Neural cell (in vitro differentiated cells): ENCODE measurements at regions not wholly inside any gene's neighbourhood (a gene's known extent, or its start where the extent isn't known, plus 50 kb on each side); places are given as distances from the start of the nearest gene placed in this dataset.

Experiments used
- H2AFZ ChIP-seq: fragments of 200-600, 300-800 bp; sonication (generic), shearing (Covaris generic); 2 replicates; pipeline ENCODE4 v1.6.0; 2014; ENCODE audit warnings: low read depth, mild to moderate bottlenecking, antibody characterized with exemption, low read length, moderate library complexity
- H3F3A ChIP-seq: fragments of 200-600 bp; shearing (Covaris generic); 2 replicates; pipeline ENCODE4 v1.6.1; 2016; ENCODE audit warnings: mild to moderate bottlenecking, moderate library complexity, mixed read lengths, antibody characterized with exemption, low read length; ENCODE audit not compliant: insufficient read depth, poor library complexity, severe bottlenecking
- H3K27ac ChIP-seq: fragments of 200-600, 300-800 bp; sonication (generic), shearing (Covaris generic); 2 replicates; pipeline ENCODE4 v1.5.1; 2014; ENCODE audit warnings: mild to moderate bottlenecking, low read length, moderate library complexity
- H3K27me3 ChIP-seq: fragments of 300-800, 200-600 bp; sonication (generic), shearing (Covaris generic); 2 replicates; pipeline ENCODE4 v1.6.0; 2014; ENCODE audit warnings: mild to moderate bottlenecking, low read depth, low read length, moderate library complexity; ENCODE audit not compliant: insufficient read depth
- H3K36me3 ChIP-seq: fragments of 300-800, 200-600 bp; sonication (generic), shearing (Covaris generic); 2 replicates; pipeline ENCODE4 v1.5.1; 2014; ENCODE audit warnings: mild to moderate bottlenecking, antibody characterized with exemption, low read length, moderate library complexity; ENCODE audit not compliant: insufficient read depth
- H3K4me2 ChIP-seq: fragments of 300-800, 200-600 bp; sonication (generic), shearing (Covaris generic); 2 replicates; pipeline ENCODE4 v1.6.0; 2014; ENCODE audit warnings: mild to moderate bottlenecking, low read length
- H3K4me3 ChIP-seq: fragments of 300-800, 200-600 bp; sonication (generic), shearing (Covaris generic); 2 replicates; pipeline ENCODE4 v1.5.1; 2014; ENCODE audit warnings: mild to moderate bottlenecking, low read length, moderate library complexity
- H3K79me2 ChIP-seq: fragments of 200-600 bp; shearing (Covaris generic); replicated peaks from 2 replicates; pipeline ENCODE4 v1.6.0; 2014; ENCODE audit warnings: mild to moderate bottlenecking, low read length, moderate library complexity; ENCODE audit not compliant: insufficient read depth
- H3K9ac ChIP-seq: fragments of 300-800, 200-600 bp; sonication (generic), shearing (Covaris generic); 2 replicates; pipeline ENCODE4 v1.6.1; 2016; ENCODE audit warnings: mild to moderate bottlenecking, low read length, mixed read lengths
- H3K9me2 ChIP-seq: fragments of 200-600 bp; shearing (Covaris generic); 2 replicates; pipeline ENCODE4 v1.6.1; 2016; ENCODE audit warnings: mild to moderate bottlenecking, low read length, mixed read lengths; ENCODE audit not compliant: insufficient read depth
- H3K9me3 ChIP-seq: fragments of 200-600, 300-800 bp; sonication (generic), shearing (Covaris generic); 2 replicates; pipeline ENCODE4 v1.6.1; 2016; ENCODE audit warnings: mild to moderate bottlenecking, mixed run types, low read length, moderate library complexity, mixed read lengths
- H4K20me1 ChIP-seq: fragments of 200-600 bp; shearing (Covaris generic); 2 replicates; pipeline ENCODE4 v1.6.1; 2016; ENCODE audit warnings: mild to moderate bottlenecking, mixed run types; ENCODE audit not compliant: insufficient read depth
- EP300 ChIP-seq: fragments of 450-650 bp; conservative IDR thresholded peaks from 2 replicates; pipeline ENCODE4 v1.6.1; 2014; ENCODE audit warnings: antibody characterized with exemption, mild to moderate bottlenecking, moderate library complexity; ENCODE audit not compliant: poor library complexity, severe bottlenecking
- EZH2 ChIP-seq: fragments of 200-600, 300-800 bp; shearing (Covaris generic), sonication (generic); IDR thresholded peaks from 2 replicates; pipeline ENCODE4 v1.6.1; 2014; ENCODE audit warnings: antibody characterized with exemption, low read length, borderline replicate concordance, mild to moderate bottlenecking; ENCODE audit not compliant: insufficient read depth, poor library complexity, severe bottlenecking
- MXI1 ChIP-seq: fragments of 450-650 bp; conservative IDR thresholded peaks from 2 replicates; pipeline ENCODE4 v1.6.1; 2014; ENCODE audit warnings: antibody characterized with exemption, mild to moderate bottlenecking; ENCODE audit not compliant: poor library complexity, severe bottlenecking
- POLR2AphosphoS5 ChIP-seq: IDR thresholded peaks from 2 replicates; pipeline ENCODE4 v1.6.1; 2012
- RAD21 ChIP-seq: fragments of 450-650 bp; conservative IDR thresholded peaks from 2 replicates; pipeline ENCODE4 v1.6.1; 2014; ENCODE audit warnings: antibody characterized with exemption, mild to moderate bottlenecking, moderate library complexity
- SMC3 ChIP-seq: fragments of 450-650 bp; conservative IDR thresholded peaks from 2 replicates; pipeline ENCODE4 v1.6.1; 2014; ENCODE audit warnings: antibody characterized with exemption, mild to moderate bottlenecking, moderate library complexity; ENCODE audit not compliant: poor library complexity
- TAF1 ChIP-seq: IDR thresholded peaks from 2 replicates; pipeline ENCODE4 v1.6.1; 2012; ENCODE audit warnings: low read depth
- TF ChIP-seq, protein P1 (sequence below): fragments of 450-650 bp; IDR thresholded peaks from 2 replicates; pipeline ENCODE4 v1.5.1; 2014; ENCODE audit warnings: antibody characterized with exemption, mild to moderate bottlenecking, moderate library complexity; ENCODE audit not compliant: poor library complexity, severe bottlenecking
- TF ChIP-seq, protein P2 (sequence below): IDR thresholded peaks from 2 replicates; pipeline ENCODE4 v1.6.1; 2012; ENCODE audit warnings: borderline replicate concordance

GRCh38 chr10:33395201-33395600 is 60.7 kb upstream of the NRP1 start:
- H2AFZ ChIP-seq: no peak overlapping the region
- peaks cover 5% of the 10 kb centered on the region for H3K9me3 ChIP-seq
- no peak overlapping the region for H3K4me3 ChIP-seq
- no peak overlapping the region for H3K4me2 ChIP-seq
- H3K79me2 ChIP-seq: no peaks in the 10 kb centered on the region
- H4K20me1 ChIP-seq: no peaks in the 10 kb centered on the region
- no peaks in the 10 kb centered on the region for H3K36me3 ChIP-seq
- no peaks in the 10 kb centered on the region for H3K9me2 ChIP-seq
- H3K9ac ChIP-seq: no peak overlapping the region
- no peaks in the 10 kb centered on the region for H3K27me3 ChIP-seq
- no peaks in the 10 kb centered on the region for H3F3A ChIP-seq
- no peak overlapping the region for H3K27ac ChIP-seq
- TF ChIP-seq RAD21 (no peak), EZH2 (no peak), SMC3 (no peak), POLR2AphosphoS5 (no peak), TAF1 (no peak), EP300 (no peak), MXI1 (no peak)
- TF ChIP-seq, protein P1, sequence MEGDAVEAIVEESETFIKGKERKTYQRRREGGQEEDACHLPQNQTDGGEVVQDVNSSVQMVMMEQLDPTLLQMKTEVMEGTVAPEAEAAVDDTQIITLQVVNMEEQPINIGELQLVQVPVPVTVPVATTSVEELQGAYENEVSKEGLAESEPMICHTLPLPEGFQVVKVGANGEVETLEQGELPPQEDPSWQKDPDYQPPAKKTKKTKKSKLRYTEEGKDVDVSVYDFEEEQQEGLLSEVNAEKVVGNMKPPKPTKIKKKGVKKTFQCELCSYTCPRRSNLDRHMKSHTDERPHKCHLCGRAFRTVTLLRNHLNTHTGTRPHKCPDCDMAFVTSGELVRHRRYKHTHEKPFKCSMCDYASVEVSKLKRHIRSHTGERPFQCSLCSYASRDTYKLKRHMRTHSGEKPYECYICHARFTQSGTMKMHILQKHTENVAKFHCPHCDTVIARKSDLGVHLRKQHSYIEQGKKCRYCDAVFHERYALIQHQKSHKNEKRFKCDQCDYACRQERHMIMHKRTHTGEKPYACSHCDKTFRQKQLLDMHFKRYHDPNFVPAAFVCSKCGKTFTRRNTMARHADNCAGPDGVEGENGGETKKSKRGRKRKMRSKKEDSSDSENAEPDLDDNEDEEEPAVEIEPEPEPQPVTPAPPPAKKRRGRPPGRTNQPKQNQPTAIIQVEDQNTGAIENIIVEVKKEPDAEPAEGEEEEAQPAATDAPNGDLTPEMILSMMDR: no peak
- TF ChIP-seq, protein P2, sequence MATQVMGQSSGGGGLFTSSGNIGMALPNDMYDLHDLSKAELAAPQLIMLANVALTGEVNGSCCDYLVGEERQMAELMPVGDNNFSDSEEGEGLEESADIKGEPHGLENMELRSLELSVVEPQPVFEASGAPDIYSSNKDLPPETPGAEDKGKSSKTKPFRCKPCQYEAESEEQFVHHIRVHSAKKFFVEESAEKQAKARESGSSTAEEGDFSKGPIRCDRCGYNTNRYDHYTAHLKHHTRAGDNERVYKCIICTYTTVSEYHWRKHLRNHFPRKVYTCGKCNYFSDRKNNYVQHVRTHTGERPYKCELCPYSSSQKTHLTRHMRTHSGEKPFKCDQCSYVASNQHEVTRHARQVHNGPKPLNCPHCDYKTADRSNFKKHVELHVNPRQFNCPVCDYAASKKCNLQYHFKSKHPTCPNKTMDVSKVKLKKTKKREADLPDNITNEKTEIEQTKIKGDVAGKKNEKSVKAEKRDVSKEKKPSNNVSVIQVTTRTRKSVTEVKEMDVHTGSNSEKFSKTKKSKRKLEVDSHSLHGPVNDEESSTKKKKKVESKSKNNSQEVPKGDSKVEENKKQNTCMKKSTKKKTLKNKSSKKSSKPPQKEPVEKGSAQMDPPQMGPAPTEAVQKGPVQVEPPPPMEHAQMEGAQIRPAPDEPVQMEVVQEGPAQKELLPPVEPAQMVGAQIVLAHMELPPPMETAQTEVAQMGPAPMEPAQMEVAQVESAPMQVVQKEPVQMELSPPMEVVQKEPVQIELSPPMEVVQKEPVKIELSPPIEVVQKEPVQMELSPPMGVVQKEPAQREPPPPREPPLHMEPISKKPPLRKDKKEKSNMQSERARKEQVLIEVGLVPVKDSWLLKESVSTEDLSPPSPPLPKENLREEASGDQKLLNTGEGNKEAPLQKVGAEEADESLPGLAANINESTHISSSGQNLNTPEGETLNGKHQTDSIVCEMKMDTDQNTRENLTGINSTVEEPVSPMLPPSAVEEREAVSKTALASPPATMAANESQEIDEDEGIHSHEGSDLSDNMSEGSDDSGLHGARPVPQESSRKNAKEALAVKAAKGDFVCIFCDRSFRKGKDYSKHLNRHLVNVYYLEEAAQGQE: no peak

DNA sequence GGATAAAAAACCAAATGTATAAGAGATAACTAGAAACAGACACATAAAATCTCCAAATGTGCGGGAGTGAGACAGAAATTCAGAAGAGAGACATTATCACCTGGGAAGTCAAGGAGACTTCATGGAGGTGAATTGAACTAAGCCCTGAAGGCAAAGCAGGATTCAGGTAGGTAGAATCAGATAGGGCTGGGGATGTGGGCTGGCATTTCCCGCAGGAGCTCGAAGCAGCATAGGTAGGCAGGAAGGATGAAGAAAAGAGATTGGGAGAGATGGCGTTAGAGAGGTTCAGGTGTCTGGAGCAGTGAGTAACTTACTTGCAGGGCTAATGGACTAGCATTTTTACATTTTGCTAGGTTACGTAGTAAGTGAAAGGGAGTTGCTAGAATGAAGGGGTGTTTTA is 58.2 kb upstream of the NRP1 start:
- H3K4me3 ChIP-seq: no peak overlapping the region
- TF ChIP-seq POLR2AphosphoS5 (no peak), RAD21 (no peak), EZH2 (no peak), SMC3 (no peak), TAF1 (no peak), EP300 (no peak), MXI1 (no peak)
- TF ChIP-seq, protein P1: no peak
- TF ChIP-seq, protein P2: no peak
- no peak overlapping the region for H3K4me2 ChIP-seq
- no peaks in the 10 kb centered on the region for H3K27me3 ChIP-seq
- no peak overlapping the region for H2AFZ ChIP-seq
- no peaks in the 10 kb centered on the region for H4K20me1 ChIP-seq
- peaks cover 5% of the 10 kb centered on the region for H3K9me3 ChIP-seq
- H3K27ac ChIP-seq: no peak overlapping the region
- no peak overlapping the region for H3K9ac ChIP-seq
- no peaks in the 10 kb centered on the region for H3K9me2 ChIP-seq
- no peaks in the 10 kb centered on the region for H3F3A ChIP-seq
- H3K79me2 ChIP-seq: no peaks in the 10 kb centered on the region
- H3K36me3 ChIP-seq: no peaks in the 10 kb centered on the region
